PFSK-1 (cell line): ENCODE measurements at regions not wholly inside any gene's neighbourhood (a gene's known extent, or its start where the extent isn't known, plus 50 kb on each side); places are given as distances from the start of the nearest gene placed in this dataset.

Experiments
- FOXP2 ChIP-seq: optimal IDR thresholded peaks from 2 replicates; pipeline ENCODE3; 2011; ENCODE audit warnings: borderline replicate concordance, control low read depth, inconsistent platforms; ENCODE audit not compliant: insufficient read depth; ENCODE audit errors: extremely low read length, extremely low read depth
- POLR2AphosphoS5 ChIP-seq: IDR thresholded peaks from 2 replicates; pipeline ENCODE4 v1.6.1; 2012; ENCODE audit warnings: low read depth, mild to moderate bottlenecking, control low read depth, low read length, moderate library complexity
- SIN3A ChIP-seq: IDR thresholded peaks from 2 replicates; pipeline ENCODE4 v1.6.1; 2012; ENCODE audit warnings: mild to moderate bottlenecking, low read length, moderate library complexity, borderline replicate concordance; ENCODE audit not compliant: insufficient read depth
- TAF1 ChIP-seq: IDR thresholded peaks from 2 replicates; pipeline ENCODE4 v1.6.1; 2012; ENCODE audit warnings: low read length, control low read depth, borderline replicate concordance; ENCODE audit not compliant: insufficient read depth
- TF ChIP-seq, protein P1 (sequence below), 2 experiments: IDR thresholded peaks; 2 replicates each; pipeline versions ENCODE4 v1.6.1 to v1.8.0; 2011 to 2012; ENCODE audit warnings: low read depth in 2 of 2, low read length in 2 of 2, control low read depth in 1 of 2, inconsistent platforms in 1 of 2, mild to moderate bottlenecking in 1 of 2, moderate library complexity in 1 of 2; ENCODE audit not compliant: insufficient read depth in 1 of 2

DNA sequence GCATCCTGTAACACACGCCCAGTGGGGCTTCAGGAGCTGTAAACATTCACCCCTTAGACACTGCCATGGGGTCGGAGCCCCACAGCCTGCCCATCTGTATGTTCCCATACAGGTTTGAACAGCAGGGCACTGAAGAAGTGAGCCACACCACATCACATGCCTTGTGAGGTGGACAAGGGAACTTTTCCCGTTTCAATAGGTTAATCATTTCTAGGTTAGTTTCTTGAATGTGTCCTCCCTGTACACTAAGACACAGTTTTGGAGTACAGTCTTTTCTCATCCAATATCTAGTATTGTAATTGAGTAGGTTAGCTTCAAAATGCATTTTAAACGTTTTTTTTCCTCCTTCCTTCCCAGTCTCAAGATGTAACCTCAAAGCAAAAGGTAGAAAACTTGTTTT is 700.2 kb upstream of the PCDH20 start:
- TF ChIP-seq POLR2AphosphoS5, result no peak
- TF ChIP-seq, protein P1, sequence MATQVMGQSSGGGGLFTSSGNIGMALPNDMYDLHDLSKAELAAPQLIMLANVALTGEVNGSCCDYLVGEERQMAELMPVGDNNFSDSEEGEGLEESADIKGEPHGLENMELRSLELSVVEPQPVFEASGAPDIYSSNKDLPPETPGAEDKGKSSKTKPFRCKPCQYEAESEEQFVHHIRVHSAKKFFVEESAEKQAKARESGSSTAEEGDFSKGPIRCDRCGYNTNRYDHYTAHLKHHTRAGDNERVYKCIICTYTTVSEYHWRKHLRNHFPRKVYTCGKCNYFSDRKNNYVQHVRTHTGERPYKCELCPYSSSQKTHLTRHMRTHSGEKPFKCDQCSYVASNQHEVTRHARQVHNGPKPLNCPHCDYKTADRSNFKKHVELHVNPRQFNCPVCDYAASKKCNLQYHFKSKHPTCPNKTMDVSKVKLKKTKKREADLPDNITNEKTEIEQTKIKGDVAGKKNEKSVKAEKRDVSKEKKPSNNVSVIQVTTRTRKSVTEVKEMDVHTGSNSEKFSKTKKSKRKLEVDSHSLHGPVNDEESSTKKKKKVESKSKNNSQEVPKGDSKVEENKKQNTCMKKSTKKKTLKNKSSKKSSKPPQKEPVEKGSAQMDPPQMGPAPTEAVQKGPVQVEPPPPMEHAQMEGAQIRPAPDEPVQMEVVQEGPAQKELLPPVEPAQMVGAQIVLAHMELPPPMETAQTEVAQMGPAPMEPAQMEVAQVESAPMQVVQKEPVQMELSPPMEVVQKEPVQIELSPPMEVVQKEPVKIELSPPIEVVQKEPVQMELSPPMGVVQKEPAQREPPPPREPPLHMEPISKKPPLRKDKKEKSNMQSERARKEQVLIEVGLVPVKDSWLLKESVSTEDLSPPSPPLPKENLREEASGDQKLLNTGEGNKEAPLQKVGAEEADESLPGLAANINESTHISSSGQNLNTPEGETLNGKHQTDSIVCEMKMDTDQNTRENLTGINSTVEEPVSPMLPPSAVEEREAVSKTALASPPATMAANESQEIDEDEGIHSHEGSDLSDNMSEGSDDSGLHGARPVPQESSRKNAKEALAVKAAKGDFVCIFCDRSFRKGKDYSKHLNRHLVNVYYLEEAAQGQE (IDR thresholded peaks at IDR 0.05; ENCODE audit: insufficient read depth in 1 of 2, low read depth in 2 of 2, low read length in 2 of 2), result no peak
- no peak for TF ChIP-seq FOXP2
- TF ChIP-seq TAF1, result no peak
- no peak for TF ChIP-seq SIN3A

DNA sequence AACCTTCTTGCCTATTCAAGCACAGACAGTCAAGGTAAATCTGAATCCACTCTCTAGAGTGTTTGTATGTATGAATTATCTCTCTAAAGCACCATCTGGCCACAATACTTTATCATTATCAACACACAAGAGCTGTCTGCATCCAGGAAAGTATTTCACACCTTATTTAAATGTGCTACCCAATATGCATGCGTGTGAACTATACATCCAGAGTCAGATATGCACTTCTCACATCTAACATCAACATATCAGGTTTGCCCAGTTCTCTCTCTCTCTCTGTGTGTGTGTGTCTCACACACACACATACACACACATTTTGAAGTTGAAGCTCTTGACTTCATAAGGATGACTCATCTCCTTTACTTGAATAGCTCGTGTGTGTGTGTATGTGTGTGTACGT is 697.5 kb upstream of the PCDH20 start:
- TF ChIP-seq, protein P1 (IDR thresholded peaks at IDR 0.05; ENCODE audit: insufficient read depth in 1 of 2, low read depth in 2 of 2, low read length in 2 of 2), result no peak
- TF ChIP-seq POLR2AphosphoS5 (no peak), TAF1 (no peak), FOXP2 (no peak), SIN3A (no peak)

DNA sequence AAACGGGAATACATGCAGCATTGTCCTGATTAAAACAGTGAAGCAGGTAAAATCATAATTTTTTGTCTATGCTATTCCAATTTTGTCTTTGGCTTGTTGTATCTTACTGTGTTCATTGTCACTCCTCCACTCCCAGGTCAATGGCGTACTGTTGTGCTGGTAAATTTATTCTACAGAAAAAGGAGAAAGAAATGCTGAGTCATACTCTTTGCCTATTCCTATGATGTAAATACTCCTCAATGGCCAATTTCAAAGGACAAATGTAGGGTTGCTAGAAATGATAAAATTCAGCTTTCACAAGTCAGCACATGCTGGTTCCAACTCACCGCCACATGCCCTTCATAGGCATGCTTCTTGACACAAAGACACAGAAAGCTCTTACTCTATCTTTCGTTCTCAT is 694.4 kb upstream of the PCDH20 start:
- no peak for TF ChIP-seq TAF1
- no peak for TF ChIP-seq POLR2AphosphoS5
- TF ChIP-seq, protein P1 (IDR thresholded peaks at IDR 0.05; ENCODE audit: insufficient read depth in 1 of 2, low read depth in 2 of 2, low read length in 2 of 2), result no peak
- TF ChIP-seq FOXP2, result no peak
- no peak for TF ChIP-seq SIN3A

DNA sequence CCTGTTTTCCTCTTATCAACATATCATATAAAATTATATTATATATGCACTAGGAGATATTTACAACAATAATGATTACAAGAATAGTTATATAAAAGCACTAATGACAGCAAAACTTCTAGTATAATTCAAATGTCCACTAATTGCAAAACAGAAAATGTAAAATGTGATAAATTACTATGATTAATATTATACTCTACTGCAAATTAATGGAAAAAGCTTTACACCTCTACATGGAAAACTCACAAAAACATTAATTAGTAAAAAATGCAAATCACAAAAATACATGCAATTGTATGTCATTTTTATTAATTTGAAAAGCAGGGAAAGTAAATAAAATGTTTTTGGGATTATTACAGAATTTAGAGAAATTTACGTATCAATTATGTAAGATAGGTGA is 681.0 kb upstream of the PCDH20 start:
- TF ChIP-seq SIN3A (no peak), TAF1 (no peak), POLR2AphosphoS5 (no peak), FOXP2 (no peak)
- TF ChIP-seq, protein P1 (IDR thresholded peaks at IDR 0.05; ENCODE audit: insufficient read depth in 1 of 2, low read depth in 2 of 2, low read length in 2 of 2), result no peak

DNA sequence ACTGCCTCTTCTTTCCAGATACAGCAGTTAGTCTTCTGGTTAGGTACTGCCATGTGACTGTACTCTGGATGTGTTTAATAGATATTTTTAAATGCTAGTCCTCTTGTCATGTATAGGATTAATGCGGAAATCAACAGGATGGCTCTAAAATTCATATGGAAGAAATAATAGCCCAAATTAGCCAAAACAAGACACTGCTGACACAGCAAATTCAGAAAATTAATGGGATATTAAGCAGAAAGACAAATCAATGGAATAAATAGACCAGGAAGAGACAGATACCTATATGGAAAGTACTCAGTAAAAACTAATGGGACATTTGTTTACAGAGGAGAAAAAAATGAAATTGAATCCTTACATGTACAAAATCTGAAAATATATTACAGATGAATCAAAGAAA is 679.3 kb upstream of the PCDH20 start:
- TF ChIP-seq SIN3A (no peak), FOXP2 (no peak), TAF1 (no peak), POLR2AphosphoS5 (no peak)
- TF ChIP-seq, protein P1 (IDR thresholded peaks at IDR 0.05; ENCODE audit: insufficient read depth in 1 of 2, low read depth in 2 of 2, low read length in 2 of 2), result no peak
